ENCODE measurements at regions not wholly inside any gene's neighbourhood (a gene's known extent, or its start where the extent isn't known, plus 50 kb on each side); places are given as distances from the start of the nearest gene placed in this dataset.

- no peak overlapping the region for H3K4me3 ChIP-seq (ENCODE audit: low read length)
- H2AFZ ChIP-seq (ENCODE audit: low read depth, low read length), result no peak overlapping the region
- peaks cover 5% of the 10 kb centered on the region for H3K27me3 ChIP-seq (ENCODE audit: insufficient read depth, low read length)
- peaks cover 3% of the 10 kb centered on the region for H3K4me1 ChIP-seq (ENCODE audit: insufficient read depth, low read length)
- no peaks in the 10 kb centered on the region for H3K9me3 ChIP-seq (ENCODE audit: low read length)
- H3K36me3 ChIP-seq (ENCODE audit: insufficient read depth, low read length), result no peaks in the 10 kb centered on the region
Observed at GRCh38 chr17:77894126-77894956, 64.2 kb upstream of the TNRC6C start.

GRCh38 chr17:77897741-77898301 is 60.7 kb upstream of the TNRC6C start:
- H3K9me3 ChIP-seq (ENCODE audit: low read length), result no peaks in the 10 kb centered on the region
- H3K4me1 ChIP-seq (ENCODE audit: insufficient read depth, low read length), result no peaks in the 10 kb centered on the region
- H3K36me3 ChIP-seq (ENCODE audit: insufficient read depth, low read length), result no peaks in the 10 kb centered on the region
- peaks cover 5% of the 10 kb centered on the region for H3K27me3 ChIP-seq (ENCODE audit: insufficient read depth, low read length)
- H3K4me3 ChIP-seq (ENCODE audit: low read length), result no peak overlapping the region
- no peak overlapping the region for H2AFZ ChIP-seq (ENCODE audit: low read depth, low read length)

- no peaks in the 10 kb centered on the region for H3K36me3 ChIP-seq (ENCODE audit: insufficient read depth, low read length)
- no peak overlapping the region for H3K4me3 ChIP-seq (ENCODE audit: low read length)
- no peak overlapping the region for H2AFZ ChIP-seq (ENCODE audit: low read depth, low read length)
- H3K9me3 ChIP-seq (ENCODE audit: low read length), result no peaks in the 10 kb centered on the region
- no peaks in the 10 kb centered on the region for H3K4me1 ChIP-seq (ENCODE audit: insufficient read depth, low read length)
- H3K27me3 ChIP-seq (ENCODE audit: insufficient read depth, low read length), result peaks cover 3% of the 10 kb centered on the region
Observed at GRCh38 chr17:77898521-77899434, 59.7 kb upstream of the TNRC6C start.

GRCh38 chr17:77899498-77899897 is 59.0 kb upstream of the TNRC6C start:
- H2AFZ ChIP-seq (ENCODE audit: low read depth, low read length), result no peak overlapping the region
- H3K36me3 ChIP-seq (ENCODE audit: insufficient read depth, low read length), result no peaks in the 10 kb centered on the region
- no peaks in the 10 kb centered on the region for H3K9me3 ChIP-seq (ENCODE audit: low read length)
- H3K4me3 ChIP-seq (ENCODE audit: low read length), result no peak overlapping the region
- no peaks in the 10 kb centered on the region for H3K27me3 ChIP-seq (ENCODE audit: insufficient read depth, low read length)
- H3K4me1 ChIP-seq (ENCODE audit: insufficient read depth, low read length), result no peaks in the 10 kb centered on the region

GRCh38 chr17:77901481-77901880 is 57.0 kb upstream of the TNRC6C start:
- Histone ChIP-seq H3K9me3 (ENCODE audit: low read length) (no peaks in the 10 kb centered on the region), H3K36me3 (ENCODE audit: insufficient read depth, low read length) (no peaks in the 10 kb centered on the region), H3K4me1 (ENCODE audit: insufficient read depth, low read length) (no peaks in the 10 kb centered on the region), H3K27me3 (ENCODE audit: insufficient read depth, low read length) (peaks cover 4% of the 10 kb centered on the region), H3K4me3 (ENCODE audit: low read length) (no peak overlapping the region), H2AFZ (ENCODE audit: low read depth, low read length) (no peak overlapping the region)

GRCh38 chr17:77905266-77905665 is 53.2 kb upstream of the TNRC6C start:
- H3K4me3 ChIP-seq (ENCODE audit: low read length), result no peak overlapping the region

GRCh38 chr17:77905766-77906165 is 52.7 kb upstream of the TNRC6C start:
- H3K27me3 ChIP-seq (ENCODE audit: insufficient read depth, low read length), result peaks cover 8% of the 10 kb centered on the region
- H3K9me3 ChIP-seq (ENCODE audit: low read length), result no peaks in the 10 kb centered on the region
- H3K36me3 ChIP-seq (ENCODE audit: insufficient read depth, low read length), result no peaks in the 10 kb centered on the region
- H3K4me1 ChIP-seq (ENCODE audit: insufficient read depth, low read length), result no peaks in the 10 kb centered on the region
- no peak overlapping the region for H3K4me3 ChIP-seq (ENCODE audit: low read length)
- no peak overlapping the region for H2AFZ ChIP-seq (ENCODE audit: low read depth, low read length)

More at GRCh38 chr17:77905266-77905665, 53.2 kb upstream of the TNRC6C start:
- Histone ChIP-seq H3K27me3 (ENCODE audit: insufficient read depth, low read length) (peaks cover 8% of the 10 kb centered on the region), H3K4me1 (ENCODE audit: insufficient read depth, low read length) (no peaks in the 10 kb centered on the region), H3K9me3 (ENCODE audit: low read length) (no peaks in the 10 kb centered on the region), H2AFZ (ENCODE audit: low read depth, low read length) (no peak overlapping the region), H3K36me3 (ENCODE audit: insufficient read depth, low read length) (no peaks in the 10 kb centered on the region)

GRCh38 chr17:77906377-77906871 is 52.1 kb upstream of the TNRC6C start:
- H3K4me3 ChIP-seq (ENCODE audit: low read length), result no peak overlapping the region

GRCh38 chr17:77907497-77908461 is 50.7 kb upstream of the TNRC6C start:
- no peaks in the 10 kb centered on the region for H3K4me1 ChIP-seq (ENCODE audit: insufficient read depth, low read length)
- no peak overlapping the region for H3K4me3 ChIP-seq (ENCODE audit: low read length)
- H3K27me3 ChIP-seq (ENCODE audit: insufficient read depth, low read length), result peaks cover 8% of the 10 kb centered on the region
- no peak overlapping the region for H2AFZ ChIP-seq (ENCODE audit: low read depth, low read length)
- H3K36me3 ChIP-seq (ENCODE audit: insufficient read depth, low read length), result no peaks in the 10 kb centered on the region
- no peaks in the 10 kb centered on the region for H3K9me3 ChIP-seq (ENCODE audit: low read length)

More at GRCh38 chr17:77906377-77906871, 52.1 kb upstream of the TNRC6C start:
- Histone ChIP-seq H3K9me3 (ENCODE audit: low read length) (no peaks in the 10 kb centered on the region), H3K27me3 (ENCODE audit: insufficient read depth, low read length) (peaks cover 8% of the 10 kb centered on the region), H3K36me3 (ENCODE audit: insufficient read depth, low read length) (no peaks in the 10 kb centered on the region), H3K4me1 (ENCODE audit: insufficient read depth, low read length) (no peaks in the 10 kb centered on the region), H2AFZ (ENCODE audit: low read depth, low read length) (no peak overlapping the region)

GRCh38 chr17:77908501-77908900 is 50.0 kb upstream of the TNRC6C start:
- Histone ChIP-seq H2AFZ (ENCODE audit: low read depth, low read length) (no peak overlapping the region), H3K9me3 (ENCODE audit: low read length) (no peaks in the 10 kb centered on the region), H3K36me3 (ENCODE audit: insufficient read depth, low read length) (no peaks in the 10 kb centered on the region), H3K4me1 (ENCODE audit: insufficient read depth, low read length) (no peaks in the 10 kb centered on the region), H3K4me3 (ENCODE audit: low read length) (no peak overlapping the region), H3K27me3 (ENCODE audit: insufficient read depth, low read length) (peaks cover 8% of the 10 kb centered on the region)

Data from neuron (in vitro differentiated cells).